ENCODE measurements at regions not wholly inside any gene's neighbourhood (a gene's known extent, or its start where the extent isn't known, plus 50 kb on each side); places are given as distances from the start of the nearest gene placed in this dataset.

- 41 to 55% (median 50%) methylated on average over 2 of the region's 2 CpGs for WGBS, 4 donors
- no peaks in the 10 kb centered on the region for H3K9me3 ChIP-seq (replicated peaks in 1 of 3)
- no peaks in the 10 kb centered on the region for H3K36me3 ChIP-seq (replicated peaks in 1 of 2)
- TF ChIP-seq POLR2A (IDR thresholded peaks at IDR 0.05): no peak
- no peak for TF ChIP-seq CTCF (IDR thresholded peaks at IDR 0.05)
- DNase-seq: no peak
- H3K4me1 ChIP-seq (replicated peaks in 1 of 2): no peaks in the 10 kb centered on the region
- H3K27me3 ChIP-seq: no peaks in the 10 kb centered on the region
- intact Hi-C loops (cut with DNase I): no loop called here
- H3K27ac ChIP-seq: no peak overlapping the region
- no peak overlapping the region for H3K4me3 ChIP-seq
Measured at GRCh38 chr9:7944572-7944971, 145.0 kb upstream of the DMAC1 start.

DNA sequence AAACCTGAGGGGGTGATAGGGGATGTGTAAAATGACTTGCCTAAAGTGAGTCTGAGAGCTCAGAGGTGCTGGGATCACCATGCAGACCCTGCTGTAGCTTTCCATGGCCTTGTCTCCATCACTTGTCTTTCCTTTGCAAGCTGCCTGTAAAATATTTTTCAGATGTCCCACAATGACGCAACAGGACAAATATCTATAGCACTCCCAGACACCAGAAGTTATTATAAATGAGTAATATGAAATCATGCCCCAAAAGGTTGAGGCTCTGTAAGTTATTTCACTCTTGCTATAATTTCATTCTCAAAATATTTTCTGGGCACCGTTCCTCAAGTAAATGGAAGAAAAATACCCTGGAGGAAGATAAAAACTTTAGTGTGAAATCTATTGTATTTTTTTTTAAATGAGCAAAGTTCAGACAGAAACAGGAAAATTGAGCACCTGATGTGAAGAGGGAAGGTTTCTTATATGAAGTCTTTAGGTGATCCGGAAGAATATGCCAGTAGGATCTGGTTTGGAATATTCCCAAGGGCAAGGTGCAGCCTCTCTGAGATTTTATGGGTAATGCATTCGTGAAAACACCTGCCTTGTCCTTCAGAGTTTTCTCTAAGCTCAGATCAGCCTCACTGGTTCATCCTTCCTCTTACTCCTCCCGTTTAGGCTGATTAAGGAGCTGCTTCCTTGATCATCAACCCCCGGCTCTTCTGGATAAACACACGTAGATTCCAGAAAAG is 138.3 kb upstream of the DMAC1 start:
- no peak for TF ChIP-seq POLR2A (IDR thresholded peaks at IDR 0.05)
- no peak for TF ChIP-seq CTCF (IDR thresholded peaks at IDR 0.05)
- intact Hi-C loops (cut with DNase I): no loop called here
- H3K4me3 ChIP-seq: no peak overlapping the region
- H3K4me1 ChIP-seq (replicated peaks in 1 of 2): no peaks in the 10 kb centered on the region
- 69 to 85% (median 71%) methylated on average over 7 of the region's 7 CpGs for WGBS, 4 donors
- H3K36me3 ChIP-seq (replicated peaks in 1 of 2): no peaks in the 10 kb centered on the region
- no peaks in the 10 kb centered on the region for H3K9me3 ChIP-seq (replicated peaks in 1 of 3)
- DNase-seq: no peak
- H3K27me3 ChIP-seq: no peaks in the 10 kb centered on the region
- H3K27ac ChIP-seq: no peak overlapping the region

DNA sequence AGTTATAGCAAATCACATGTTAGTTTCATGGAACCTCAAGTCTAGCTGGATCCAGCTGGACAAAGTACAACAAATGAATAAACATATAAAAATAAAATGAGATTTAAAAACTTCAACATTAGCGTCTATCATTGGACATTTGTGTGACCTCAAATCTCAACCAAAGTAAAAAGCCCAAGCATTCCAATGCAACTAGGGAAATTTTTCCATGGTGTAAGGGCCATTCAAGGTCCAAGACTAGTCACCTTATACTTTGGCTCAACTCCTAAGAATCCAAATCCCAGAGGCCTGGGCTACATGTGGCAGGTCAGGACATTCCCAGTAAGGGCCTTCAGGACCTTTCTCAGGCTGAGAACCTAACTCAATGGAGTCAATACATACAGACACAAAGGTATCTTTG is 137.4 kb upstream of the DMAC1 start:
- no peak for TF ChIP-seq POLR2A (IDR thresholded peaks at IDR 0.05)
- no peak for TF ChIP-seq CTCF (IDR thresholded peaks at IDR 0.05)
- Histone ChIP-seq H3K9me3 (replicated peaks in 1 of 3) (no peaks in the 10 kb centered on the region), H3K36me3 (replicated peaks in 1 of 2) (no peaks in the 10 kb centered on the region), H3K4me1 (replicated peaks in 1 of 2) (no peaks in the 10 kb centered on the region), H3K27ac (no peak overlapping the region), H3K4me3 (no peak overlapping the region), H3K27me3 (no peaks in the 10 kb centered on the region)
- WGBS, 4 donors: 67 to 75% (median 70%) methylated on average over 1 of the region's 1 CpG
- intact Hi-C loops (cut with DNase I): no loop called here
- no peak for DNase-seq

DNA sequence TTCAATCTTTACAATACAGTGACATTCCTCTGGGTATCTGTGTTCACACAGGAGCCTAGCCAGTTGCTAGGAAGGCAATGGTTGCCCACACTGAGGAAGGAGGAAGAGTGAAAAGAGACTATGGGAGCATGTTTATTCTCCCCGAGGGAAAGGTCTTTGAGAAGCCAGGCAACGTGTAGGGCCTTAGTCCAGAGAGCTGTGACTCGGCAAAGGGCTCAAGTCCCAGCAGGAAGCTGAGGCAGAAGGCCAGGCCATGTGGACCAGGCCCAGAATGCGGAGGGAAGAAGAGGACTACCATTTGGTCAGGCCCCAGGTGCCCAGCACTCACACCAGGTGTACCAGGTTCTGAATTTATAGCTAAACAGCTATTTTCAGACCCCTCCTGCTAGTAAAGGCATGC is 136.6 kb upstream of the DMAC1 start:
- Histone ChIP-seq H3K36me3 (replicated peaks in 1 of 2) (no peaks in the 10 kb centered on the region), H3K27ac (no peak overlapping the region), H3K27me3 (no peaks in the 10 kb centered on the region), H3K9me3 (replicated peaks in 1 of 3) (no peaks in the 10 kb centered on the region), H3K4me1 (replicated peaks in 1 of 2) (no peaks in the 10 kb centered on the region), H3K4me3 (no peak overlapping the region)
- TF ChIP-seq CTCF (IDR thresholded peaks at IDR 0.05) (no peak), POLR2A (IDR thresholded peaks at IDR 0.05) (no peak)
- WGBS, 4 donors: 52 to 63% (median 56%) methylated on average over 4 of the region's 4 CpGs
- no peak for DNase-seq
- intact Hi-C loops (cut with DNase I): no loop called here

All from adrenal gland (tissue), 9 donors.